ENCODE measurements at regions not wholly inside any gene's neighbourhood (a gene's known extent, or its start where the extent isn't known, plus 50 kb on each side); places are given as distances from the start of the nearest gene placed in this dataset.

- Histone ChIP-seq H3K27me3 (ENCODE audit: control insufficient read depth, insufficient read depth, low read length) (no peaks in the 10 kb centered on the region), H3K9me3 (ENCODE audit: control insufficient read depth, insufficient read depth, low read depth, low read length) (no peaks in the 10 kb centered on the region), H3K4me1 (ENCODE audit: control insufficient read depth, extremely low read depth, insufficient read depth, low read length) (peaks cover 19% of the 10 kb centered on the region), H3K79me2 (ENCODE audit: control insufficient read depth, insufficient read depth, low read length) (no peaks in the 10 kb centered on the region), H3K27ac (ENCODE audit: insufficient read depth, low read length) (no peak overlapping the region), H3K4me2 (ENCODE audit: extremely low read depth, insufficient read depth, low read length) (no peak overlapping the region), H3K36me3 (ENCODE audit: control insufficient read depth, insufficient read depth, low read length) (no peaks in the 10 kb centered on the region), H3K9ac (ENCODE audit: insufficient read depth, low read length) (no peak overlapping the region), H2AFZ (ENCODE audit: low read length) (no peak overlapping the region), H3K4me3 (replicated peaks in 1 of 4; ENCODE audit: control extremely low read depth in 1 of 4, insufficient read depth in 1 of 4, low read depth in 3 of 4, low read length in 4 of 4) (no peak overlapping the region), H4K20me1 (ENCODE audit: control insufficient read depth, extremely low read depth, insufficient read depth, low read length) (no peaks in the 10 kb centered on the region)
- no peak for DNase-seq (ENCODE audit: low read depth in 2 of 2)
- TF ChIP-seq CTCF (conservative IDR thresholded peaks at IDR 0.05 in 1 of 2, IDR thresholded peaks at IDR 0.05 in 1 of 2; ENCODE audit: low read depth in 1 of 2, low read length in 2 of 2) = no peak
- no peak for TF ChIP-seq EZH2 (IDR thresholded peaks at IDR 0.05; ENCODE audit: low read length, missing control alignments)
These were observed 98.9 kb downstream of the LRRC74A start for GRCh38 chr14:76925097-76925441.

- Histone ChIP-seq H3K4me2 (ENCODE audit: extremely low read depth, insufficient read depth, low read length) (no peak overlapping the region), H3K9ac (ENCODE audit: insufficient read depth, low read length) (no peak overlapping the region), H3K4me1 (ENCODE audit: control insufficient read depth, extremely low read depth, insufficient read depth, low read length) (peaks cover 22% of the 10 kb centered on the region), H3K4me3 (replicated peaks in 1 of 4; ENCODE audit: control extremely low read depth in 1 of 4, insufficient read depth in 1 of 4, low read depth in 3 of 4, low read length in 4 of 4) (no peak overlapping the region), H3K27ac (ENCODE audit: insufficient read depth, low read length) (no peak overlapping the region), H3K36me3 (ENCODE audit: control insufficient read depth, insufficient read depth, low read length) (no peaks in the 10 kb centered on the region), H3K79me2 (ENCODE audit: control insufficient read depth, insufficient read depth, low read length) (no peaks in the 10 kb centered on the region), H4K20me1 (ENCODE audit: control insufficient read depth, extremely low read depth, insufficient read depth, low read length) (no peaks in the 10 kb centered on the region), H3K27me3 (ENCODE audit: control insufficient read depth, insufficient read depth, low read length) (no peaks in the 10 kb centered on the region), H2AFZ (ENCODE audit: low read length) (no peak overlapping the region), H3K9me3 (ENCODE audit: control insufficient read depth, insufficient read depth, low read depth, low read length) (no peaks in the 10 kb centered on the region)
- no peak for TF ChIP-seq EZH2 (IDR thresholded peaks at IDR 0.05; ENCODE audit: low read length, missing control alignments)
- TF ChIP-seq CTCF (conservative IDR thresholded peaks at IDR 0.05 in 1 of 2, IDR thresholded peaks at IDR 0.05 in 1 of 2; ENCODE audit: low read depth in 1 of 2, low read length in 2 of 2) = no peak
- DNase-seq (ENCODE audit: low read depth in 2 of 2) = peak; percentile 26 to 40
These were observed 98.3 kb downstream of the LRRC74A start for GRCh38 chr14:76924371-76925096.

DNA sequence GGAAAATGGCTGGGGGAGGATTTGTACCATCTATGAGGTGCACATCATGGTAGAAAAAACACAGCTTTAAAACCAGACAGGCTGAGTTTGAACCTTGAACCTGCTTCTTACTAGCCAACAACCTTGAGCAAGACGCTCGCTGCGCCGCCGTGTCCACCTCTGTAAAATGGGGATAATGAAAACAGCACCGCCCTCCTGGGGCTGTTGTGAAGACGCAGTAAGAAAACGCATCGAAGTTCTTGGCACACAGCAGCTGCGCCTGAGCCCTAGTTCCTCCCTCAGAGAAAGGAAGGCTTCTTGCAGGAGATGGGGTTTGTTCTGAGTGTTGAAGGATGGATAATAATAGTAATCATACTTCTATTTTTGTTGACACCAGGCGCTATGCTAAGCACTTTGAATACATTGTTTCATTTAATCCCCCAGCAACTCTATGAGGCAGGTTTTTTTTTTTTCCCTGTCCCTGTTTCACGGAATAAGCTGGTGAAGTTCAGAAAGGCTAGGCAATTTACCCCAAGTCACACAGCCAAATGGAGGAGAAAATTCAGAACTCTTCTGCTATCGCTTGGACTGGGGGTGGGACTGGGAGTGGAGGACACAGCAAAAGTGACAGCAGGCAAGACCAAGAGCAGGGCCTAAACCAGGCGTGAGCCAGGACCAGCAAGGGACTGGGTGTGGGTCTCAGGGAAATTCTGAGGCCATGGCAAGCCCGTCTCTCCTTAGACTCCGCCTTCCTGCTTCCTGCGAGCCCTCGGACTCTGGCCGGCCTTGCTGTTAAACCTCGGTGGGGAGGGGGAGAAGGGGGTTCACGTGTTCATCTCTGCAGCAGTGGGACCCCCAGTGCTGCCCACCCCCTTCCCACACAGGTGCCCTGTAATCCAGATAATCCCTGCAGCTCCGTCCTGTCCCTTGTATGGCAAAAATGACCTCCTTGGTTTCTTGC is 97.5 kb downstream of the LRRC74A start:
- no peak for TF ChIP-seq EZH2 (IDR thresholded peaks at IDR 0.05; ENCODE audit: low read length, missing control alignments)
- no peak for TF ChIP-seq CTCF (conservative IDR thresholded peaks at IDR 0.05 in 1 of 2, IDR thresholded peaks at IDR 0.05 in 1 of 2; ENCODE audit: low read depth in 1 of 2, low read length in 2 of 2)
- no peak for DNase-seq (ENCODE audit: low read depth in 2 of 2)
- Histone ChIP-seq H3K4me1 (ENCODE audit: control insufficient read depth, extremely low read depth, insufficient read depth, low read length) (peaks cover 27% of the 10 kb centered on the region), H3K79me2 (ENCODE audit: control insufficient read depth, insufficient read depth, low read length) (no peaks in the 10 kb centered on the region), H3K27me3 (ENCODE audit: control insufficient read depth, insufficient read depth, low read length) (no peaks in the 10 kb centered on the region), H3K9ac (ENCODE audit: insufficient read depth, low read length) (no peak overlapping the region), H3K27ac (ENCODE audit: insufficient read depth, low read length) (no peak overlapping the region), H2AFZ (ENCODE audit: low read length) (no peak overlapping the region), H3K4me3 (replicated peaks in 1 of 4; ENCODE audit: control extremely low read depth in 1 of 4, insufficient read depth in 1 of 4, low read depth in 3 of 4, low read length in 4 of 4) (no peak overlapping the region), H4K20me1 (ENCODE audit: control insufficient read depth, extremely low read depth, insufficient read depth, low read length) (no peaks in the 10 kb centered on the region), H3K4me2 (ENCODE audit: extremely low read depth, insufficient read depth, low read length) (no peak overlapping the region), H3K36me3 (ENCODE audit: control insufficient read depth, insufficient read depth, low read length) (no peaks in the 10 kb centered on the region), H3K9me3 (ENCODE audit: control insufficient read depth, insufficient read depth, low read depth, low read length) (no peaks in the 10 kb centered on the region)
